HepG2 (cell line): ENCODE measurements at regions not wholly inside any gene's neighbourhood (a gene's known extent, or its start where the extent isn't known, plus 50 kb on each side); places are given as distances from the start of the nearest gene placed in this dataset.

Experiments
- ATAC-seq: fragments of 200-7000 bp; cut with Tn5 transposase; 3 replicates; pipeline ENCODE4 v1.9.1; 2020; ENCODE audit warnings: mild to moderate bottlenecking, moderate library complexity
- BruUV-seq: library from RNA; stranded (reverse); fragments of 400-500 nt; replicated peaks from 2 replicates; lab custom pipeline; 2021; lab: Mats Ljungman, UMichigan
- CTCF ChIA-PET: fragments of 300-600 bp; formaldehyde crosslinking; extraction: SDS; loops from one replicate; lab custom pipeline; 2021; ENCODE audit warnings: low total read pairs, inconsistent platforms, low intra/inter-chr PET ratio; lab: Yijun Ruan, JAX
- POLR2A ChIA-PET: fragments of 350-600 bp; sonication (Branson Sonifier 250); formaldehyde crosslinking; loops from one replicate; lab custom pipeline; 2020; ENCODE audit warnings: antibody characterized with exemption, inconsistent platforms; lab: Yijun Ruan, JAX
- DNase-seq: peaks from one replicate; pipeline ENCODE4 v3.0.0-alpha.2; 2015; ENCODE audit warnings: low spot score
- FAIRE-seq: peaks from 3 replicates; lab custom pipeline; 2011; peaks lifted over from hg19 to GRCh38; lab: Jason Lieb, UNC
- H2AFZ ChIP-seq: one replicate; pipeline ENCODE4 v1.6.1; 2011; ENCODE audit warnings: low read length, inconsistent platforms
- H3K27ac ChIP-seq: fragments of 300-600 bp; 3 replicates; pipeline ENCODE4 v1.8.0; 2011; ENCODE audit warnings: mixed run types, mild to moderate bottlenecking, mixed read lengths, low read length, inconsistent platforms; ENCODE audit not compliant: insufficient read depth; ENCODE audit errors: extremely low read length
- H3K27me3 ChIP-seq, 2 experiments: fragments of 200-600 bp in 1 of 2; 2 replicates in 1 of 2; 3 replicates in 1 of 2; pipeline versions ENCODE4 v1.6.0 to v1.8.0; 2011; ENCODE audit warnings: low read length in 2 of 2, mild to moderate bottlenecking in 2 of 2, moderate library complexity in 2 of 2, inconsistent platforms in 1 of 2; ENCODE audit not compliant: insufficient read depth in 2 of 2, control insufficient read depth in 1 of 2
- H3K36me3 ChIP-seq, 2 experiments: fragments of 200-600 bp in 1 of 2; replicated peaks in 1 of 2; 2 replicates in 1 of 2; 3 replicates in 1 of 2; pipeline versions ENCODE4 v1.5.1 to v1.8.0; 2011; ENCODE audit warnings: low read length in 2 of 2, inconsistent platforms in 1 of 2; ENCODE audit not compliant: insufficient read depth in 2 of 2, control insufficient read depth in 1 of 2
- H3K4me1 ChIP-seq: 2 replicates; pipeline ENCODE4 v1.5.1; 2012; ENCODE audit warnings: low read length, inconsistent platforms; ENCODE audit not compliant: insufficient read depth
- H3K4me2 ChIP-seq: 2 replicates; pipeline ENCODE4 v1.6.0; 2011; ENCODE audit warnings: low read depth, low read length, inconsistent platforms
- H3K4me3 ChIP-seq, 3 experiments: fragments of 200-600 bp in 1 of 3; sonication (generic), shearing (Covaris generic) in 1 of 3; replicated peaks in 1 of 3; 2 replicates each; pipeline ENCODE4 v1.5.1; 2011 to 2016; ENCODE audit warnings: low read length in 3 of 3, inconsistent platforms in 2 of 3, low read depth in 2 of 3, mild to moderate bottlenecking in 2 of 3, control low read depth in 1 of 3, mixed read lengths in 1 of 3; ENCODE audit not compliant: insufficient read depth in 1 of 3
- H3K79me2 ChIP-seq: one replicate; pipeline ENCODE4 v1.6.1; 2011; ENCODE audit warnings: low read length, inconsistent platforms; ENCODE audit not compliant: insufficient read depth
- H3K9ac ChIP-seq: 2 replicates; pipeline ENCODE4 v1.6.0; 2011; ENCODE audit warnings: mild to moderate bottlenecking, low read depth, low read length, inconsistent platforms; ENCODE audit not compliant: insufficient read depth
- H3K9me3 ChIP-seq: 2 replicates; pipeline ENCODE4 v1.5.1; 2012; ENCODE audit warnings: mild to moderate bottlenecking, low read length
- H4K20me1 ChIP-seq: 2 replicates; pipeline ENCODE4 v1.6.0; 2011; ENCODE audit warnings: inconsistent platforms, mild to moderate bottlenecking, low read length, moderate library complexity; ENCODE audit not compliant: insufficient read depth
- CENPT ChIP-seq: sonication (generic); formaldehyde crosslinking; IDR thresholded peaks from 2 replicates; pipeline ENCODE4 v1.8.0; 2022; ENCODE audit warnings: low read depth, mild to moderate bottlenecking, moderate library complexity, missing genetic modification reagents
- MZF1 ChIP-seq: sonication (generic); formaldehyde crosslinking; IDR thresholded peaks from 2 replicates; pipeline ENCODE4 v1.8.1; 2023; ENCODE audit warnings: mild to moderate bottlenecking, missing genetic modification reagents, borderline replicate concordance
- RXRB ChIP-seq: IDR thresholded peaks from 2 replicates; pipeline ENCODE4 v1.6.1; 2016; ENCODE audit warnings: borderline replicate concordance, missing genetic modification reagents, missing compliant biosample characterization
- ZNF350 ChIP-seq: sonication (generic); formaldehyde crosslinking; IDR thresholded peaks from 2 replicates; pipeline ENCODE4 v1.4.0; 2020; ENCODE audit warnings: mild to moderate bottlenecking, low read depth, missing genetic modification reagents, borderline replicate concordance
- ZNF83 ChIP-seq: sonication (generic); formaldehyde crosslinking; IDR thresholded peaks from 2 replicates; pipeline ENCODE4 v1.4.0; 2020; ENCODE audit warnings: missing genetic modification reagents, mild to moderate bottlenecking, borderline replicate concordance
- WGBS: methylation state at CpG from one replicate; pipeline ENCODE4 v1.1.6; 2017; ENCODE audit warnings: low lambda C conversion rate; 5-methylcytosine and 5-hydroxymethylcytosine counted together
- in situ Hi-C: cut with HindIII; loops from 2 replicates; pipeline ENCODE4 v1.10.0; 2017; ENCODE audit warnings: low pct_unique_long_range_greater_than_20kb; ENCODE audit not compliant: extremely low pct_ligation_motif_present
- intact Hi-C: fragments of 100-400 bp; cut with micrococcal nuclease; formaldehyde crosslinking; loops from one replicate; pipeline ENCODE4 v1.10.0; 2022; ENCODE audit not compliant: unreplicated experiment
- TF ChIP-seq, protein P1 (sequence below): sonication (generic); formaldehyde crosslinking; IDR thresholded peaks from 2 replicates; pipeline ENCODE4 v1.5.0; 2020; ENCODE audit warnings: missing genetic modification reagents
- TF ChIP-seq, protein P2 (sequence below): sonication (generic); formaldehyde crosslinking; IDR thresholded peaks from 2 replicates; pipeline ENCODE4 v1.4.0; 2020; ENCODE audit warnings: missing genetic modification reagents
- TF ChIP-seq, protein P3 (sequence below): sonication (generic); formaldehyde crosslinking; IDR thresholded peaks from 2 replicates; pipeline ENCODE4 v1.4.0; 2020; ENCODE audit warnings: missing genetic modification reagents

DNA sequence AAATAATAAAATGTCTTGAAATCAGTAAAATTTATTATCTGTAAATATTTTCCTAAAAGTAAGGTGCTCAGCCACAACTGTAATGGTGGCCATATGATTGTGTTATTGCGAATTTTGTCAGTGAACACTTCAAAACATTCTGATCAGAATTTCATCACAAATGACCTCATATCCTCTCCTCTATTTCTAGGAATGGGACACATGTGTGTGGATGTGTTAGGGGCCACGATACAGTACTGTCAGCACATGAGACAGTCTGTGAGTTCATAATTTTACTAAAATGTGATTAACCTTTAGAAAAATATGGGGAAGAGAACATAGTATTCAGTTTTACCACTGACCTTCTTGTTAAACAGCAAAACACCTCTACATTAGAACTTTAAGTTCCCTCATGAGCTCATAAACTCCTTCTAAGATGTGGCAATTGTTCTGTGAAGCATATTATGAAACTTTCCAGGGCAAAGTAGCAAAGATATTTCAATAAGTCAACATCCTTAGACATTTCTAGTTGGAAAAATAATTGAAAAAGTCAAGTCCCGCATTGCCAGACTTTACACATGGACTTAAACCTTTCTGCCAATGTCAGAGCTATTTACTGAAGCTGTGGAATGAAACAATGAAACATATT lies 158.2 kb upstream of the ABI3BP start:
- FAIRE-seq (no peak), ATAC-seq (no peak), DNase-seq (no peak)
- H2AFZ ChIP-seq: no peak overlapping the region
- no peak overlapping the region for H3K27ac ChIP-seq
- no peaks in the 10 kb centered on the region for H3K36me3 ChIP-seq
- no peak overlapping the region for H3K4me3 ChIP-seq
- TF ChIP-seq, protein P1, sequence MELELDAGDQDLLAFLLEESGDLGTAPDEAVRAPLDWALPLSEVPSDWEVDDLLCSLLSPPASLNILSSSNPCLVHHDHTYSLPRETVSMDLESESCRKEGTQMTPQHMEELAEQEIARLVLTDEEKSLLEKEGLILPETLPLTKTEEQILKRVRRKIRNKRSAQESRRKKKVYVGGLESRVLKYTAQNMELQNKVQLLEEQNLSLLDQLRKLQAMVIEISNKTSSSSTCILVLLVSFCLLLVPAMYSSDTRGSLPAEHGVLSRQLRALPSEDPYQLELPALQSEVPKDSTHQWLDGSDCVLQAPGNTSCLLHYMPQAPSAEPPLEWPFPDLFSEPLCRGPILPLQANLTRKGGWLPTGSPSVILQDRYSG: no peak
- ChIA-PET POLR2A (no interaction called here), CTCF (no interaction called here)
- WGBS: 2% methylated on average over 3 of the region's 3 CpGs
- H3K9ac ChIP-seq: no peak overlapping the region
- H4K20me1 ChIP-seq: no peaks in the 10 kb centered on the region
- no peaks in the 10 kb centered on the region for H3K9me3 ChIP-seq
- intact Hi-C loops: no loop called here
- in situ Hi-C loops: no loop called here
- no peaks in the 10 kb centered on the region for H3K79me2 ChIP-seq
- no peaks in the 10 kb centered on the region for H3K4me1 ChIP-seq
- H3K4me2 ChIP-seq: no peak overlapping the region
- no peaks in the 10 kb centered on the region for H3K27me3 ChIP-seq
- no TSS peak for BruUV-seq

DNA sequence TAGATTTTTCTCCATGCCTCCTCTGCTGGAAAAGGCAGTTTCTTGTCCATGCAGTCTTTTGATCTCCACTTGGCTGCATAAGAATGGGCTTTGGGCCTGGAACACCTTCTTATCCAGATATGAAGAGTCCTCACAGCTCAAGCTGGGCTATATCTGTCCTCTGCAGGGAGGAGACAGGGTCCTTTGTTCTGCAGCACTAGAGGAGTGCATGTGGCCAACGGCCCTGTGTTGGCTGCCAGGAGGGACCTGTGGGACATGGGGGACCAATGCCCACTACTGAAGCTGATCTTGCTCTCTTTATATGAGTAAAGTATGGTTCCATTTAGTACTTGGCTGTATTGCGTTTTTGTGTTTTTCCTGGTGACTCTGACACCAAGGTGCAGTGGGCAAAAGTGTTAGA lies 157.3 kb upstream of the ABI3BP start:
- in situ Hi-C loops: no loop called here
- H3K9ac ChIP-seq: no peak overlapping the region
- ChIA-PET CTCF (no interaction called here), POLR2A (no interaction called here)
- H2AFZ ChIP-seq: no peak overlapping the region
- WGBS: 0% methylated on average over 2 of the region's 2 CpGs
- BruUV-seq: no TSS peak
- no peaks in the 10 kb centered on the region for H4K20me1 ChIP-seq
- no peaks in the 10 kb centered on the region for H3K27me3 ChIP-seq
- no peak for DNase-seq
- no peaks in the 10 kb centered on the region for H3K9me3 ChIP-seq
- no peak for ATAC-seq
- H3K4me1 ChIP-seq: no peaks in the 10 kb centered on the region
- no peak for FAIRE-seq
- intact Hi-C loops: no loop called here
- no peaks in the 10 kb centered on the region for H3K36me3 ChIP-seq
- no peak overlapping the region for H3K4me2 ChIP-seq
- H3K27ac ChIP-seq: no peak overlapping the region
- H3K4me3 ChIP-seq: no peak overlapping the region
- H3K79me2 ChIP-seq: no peaks in the 10 kb centered on the region
- TF ChIP-seq ZNF350 (CRISPR knock-in tag) (no peak), CENPT (CRISPR knock-in tag) (no peak), MZF1 (CRISPR knock-in tag) (no peak), ZNF83 (CRISPR knock-in tag) (no peak), RXRB (no peak)
- TF ChIP-seq, protein P2, sequence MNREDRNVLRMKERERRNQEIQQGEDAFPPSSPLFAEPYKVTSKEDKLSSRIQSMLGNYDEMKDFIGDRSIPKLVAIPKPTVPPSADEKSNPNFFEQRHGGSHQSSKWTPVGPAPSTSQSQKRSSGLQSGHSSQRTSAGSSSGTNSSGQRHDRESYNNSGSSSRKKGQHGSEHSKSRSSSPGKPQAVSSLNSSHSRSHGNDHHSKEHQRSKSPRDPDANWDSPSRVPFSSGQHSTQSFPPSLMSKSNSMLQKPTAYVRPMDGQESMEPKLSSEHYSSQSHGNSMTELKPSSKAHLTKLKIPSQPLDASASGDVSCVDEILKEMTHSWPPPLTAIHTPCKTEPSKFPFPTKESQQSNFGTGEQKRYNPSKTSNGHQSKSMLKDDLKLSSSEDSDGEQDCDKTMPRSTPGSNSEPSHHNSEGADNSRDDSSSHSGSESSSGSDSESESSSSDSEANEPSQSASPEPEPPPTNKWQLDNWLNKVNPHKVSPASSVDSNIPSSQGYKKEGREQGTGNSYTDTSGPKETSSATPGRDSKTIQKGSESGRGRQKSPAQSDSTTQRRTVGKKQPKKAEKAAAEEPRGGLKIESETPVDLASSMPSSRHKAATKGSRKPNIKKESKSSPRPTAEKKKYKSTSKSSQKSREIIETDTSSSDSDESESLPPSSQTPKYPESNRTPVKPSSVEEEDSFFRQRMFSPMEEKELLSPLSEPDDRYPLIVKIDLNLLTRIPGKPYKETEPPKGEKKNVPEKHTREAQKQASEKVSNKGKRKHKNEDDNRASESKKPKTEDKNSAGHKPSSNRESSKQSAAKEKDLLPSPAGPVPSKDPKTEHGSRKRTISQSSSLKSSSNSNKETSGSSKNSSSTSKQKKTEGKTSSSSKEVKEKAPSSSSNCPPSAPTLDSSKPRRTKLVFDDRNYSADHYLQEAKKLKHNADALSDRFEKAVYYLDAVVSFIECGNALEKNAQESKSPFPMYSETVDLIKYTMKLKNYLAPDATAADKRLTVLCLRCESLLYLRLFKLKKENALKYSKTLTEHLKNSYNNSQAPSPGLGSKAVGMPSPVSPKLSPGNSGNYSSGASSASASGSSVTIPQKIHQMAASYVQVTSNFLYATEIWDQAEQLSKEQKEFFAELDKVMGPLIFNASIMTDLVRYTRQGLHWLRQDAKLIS (CRISPR knock-in tag): no peak
- TF ChIP-seq, protein P3, sequence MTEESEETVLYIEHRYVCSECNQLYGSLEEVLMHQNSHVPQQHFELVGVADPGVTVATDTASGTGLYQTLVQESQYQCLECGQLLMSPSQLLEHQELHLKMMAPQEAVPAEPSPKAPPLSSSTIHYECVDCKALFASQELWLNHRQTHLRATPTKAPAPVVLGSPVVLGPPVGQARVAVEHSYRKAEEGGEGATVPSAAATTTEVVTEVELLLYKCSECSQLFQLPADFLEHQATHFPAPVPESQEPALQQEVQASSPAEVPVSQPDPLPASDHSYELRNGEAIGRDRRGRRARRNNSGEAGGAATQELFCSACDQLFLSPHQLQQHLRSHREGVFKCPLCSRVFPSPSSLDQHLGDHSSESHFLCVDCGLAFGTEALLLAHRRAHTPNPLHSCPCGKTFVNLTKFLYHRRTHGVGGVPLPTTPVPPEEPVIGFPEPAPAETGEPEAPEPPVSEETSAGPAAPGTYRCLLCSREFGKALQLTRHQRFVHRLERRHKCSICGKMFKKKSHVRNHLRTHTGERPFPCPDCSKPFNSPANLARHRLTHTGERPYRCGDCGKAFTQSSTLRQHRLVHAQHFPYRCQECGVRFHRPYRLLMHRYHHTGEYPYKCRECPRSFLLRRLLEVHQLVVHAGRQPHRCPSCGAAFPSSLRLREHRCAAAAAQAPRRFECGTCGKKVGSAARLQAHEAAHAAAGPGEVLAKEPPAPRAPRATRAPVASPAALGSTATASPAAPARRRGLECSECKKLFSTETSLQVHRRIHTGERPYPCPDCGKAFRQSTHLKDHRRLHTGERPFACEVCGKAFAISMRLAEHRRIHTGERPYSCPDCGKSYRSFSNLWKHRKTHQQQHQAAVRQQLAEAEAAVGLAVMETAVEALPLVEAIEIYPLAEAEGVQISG (CRISPR knock-in tag): no peak
